ENCODE measurements at regions not wholly inside any gene's neighbourhood (a gene's known extent, or its start where the extent isn't known, plus 50 kb on each side); places are given as distances from the start of the nearest gene placed in this dataset.
A peak's percentile ranks its signal among the peaks of the same experiment; 100 is the strongest.

DNA sequence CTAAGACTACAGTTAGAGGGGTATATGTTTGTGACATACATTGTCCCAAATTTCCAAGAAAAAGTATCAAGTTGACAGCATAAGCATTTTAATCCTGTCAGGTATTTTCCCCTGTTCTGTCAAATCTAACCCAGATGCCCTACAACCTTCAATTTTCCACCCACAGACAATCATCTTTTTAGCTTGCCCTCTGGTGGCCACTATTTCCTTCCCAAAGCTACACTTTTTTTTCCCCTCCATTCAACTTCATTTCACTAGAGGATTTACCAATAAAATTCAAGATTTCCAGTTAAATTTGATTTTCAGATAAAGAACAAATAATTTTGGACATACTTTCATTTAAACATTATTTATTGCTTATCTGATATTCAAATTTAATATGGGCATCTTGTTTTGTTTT is 286.6 kb downstream of the TENT5A start:
- no peaks in the 10 kb centered on the region for H3K9me3 ChIP-seq
- TF ChIP-seq SMC3 (IDR thresholded peaks at IDR 0.05; ENCODE audit: low read depth, low read length) = peak; percentile 52
- TF ChIP-seq, protein P1, sequence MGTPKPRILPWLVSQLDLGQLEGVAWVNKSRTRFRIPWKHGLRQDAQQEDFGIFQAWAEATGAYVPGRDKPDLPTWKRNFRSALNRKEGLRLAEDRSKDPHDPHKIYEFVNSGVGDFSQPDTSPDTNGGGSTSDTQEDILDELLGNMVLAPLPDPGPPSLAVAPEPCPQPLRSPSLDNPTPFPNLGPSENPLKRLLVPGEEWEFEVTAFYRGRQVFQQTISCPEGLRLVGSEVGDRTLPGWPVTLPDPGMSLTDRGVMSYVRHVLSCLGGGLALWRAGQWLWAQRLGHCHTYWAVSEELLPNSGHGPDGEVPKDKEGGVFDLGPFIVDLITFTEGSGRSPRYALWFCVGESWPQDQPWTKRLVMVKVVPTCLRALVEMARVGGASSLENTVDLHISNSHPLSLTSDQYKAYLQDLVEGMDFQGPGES (IDR thresholded peaks at IDR 0.05; ENCODE audit: low read depth, low read length) = no peak
- TF ChIP-seq GATA2 (CRISPR knock-in tag; IDR thresholded peaks at IDR 0.05) = no peak
- TF ChIP-seq RAD21 (IDR thresholded peaks at IDR 0.05; ENCODE audit: low read length) = peak; percentile 62
- TF ChIP-seq GABPA (IDR thresholded peaks at IDR 0.05; ENCODE audit: low read depth) = no peak
- TF ChIP-seq FOSL2 (IDR thresholded peaks at IDR 0.05; ENCODE audit: borderline replicate concordance, low read depth) = no peak
- no peak for TF ChIP-seq FOXM1 (IDR thresholded peaks at IDR 0.05; ENCODE audit: low read depth)
- TF ChIP-seq FOXJ3 (CRISPR knock-in tag; IDR thresholded peaks at IDR 0.05) = no peak
- no peak for TF ChIP-seq POLR2AphosphoS5 (IDR thresholded peaks at IDR 0.05; ENCODE audit: low read depth, low read length)
- TF ChIP-seq, protein P2, sequence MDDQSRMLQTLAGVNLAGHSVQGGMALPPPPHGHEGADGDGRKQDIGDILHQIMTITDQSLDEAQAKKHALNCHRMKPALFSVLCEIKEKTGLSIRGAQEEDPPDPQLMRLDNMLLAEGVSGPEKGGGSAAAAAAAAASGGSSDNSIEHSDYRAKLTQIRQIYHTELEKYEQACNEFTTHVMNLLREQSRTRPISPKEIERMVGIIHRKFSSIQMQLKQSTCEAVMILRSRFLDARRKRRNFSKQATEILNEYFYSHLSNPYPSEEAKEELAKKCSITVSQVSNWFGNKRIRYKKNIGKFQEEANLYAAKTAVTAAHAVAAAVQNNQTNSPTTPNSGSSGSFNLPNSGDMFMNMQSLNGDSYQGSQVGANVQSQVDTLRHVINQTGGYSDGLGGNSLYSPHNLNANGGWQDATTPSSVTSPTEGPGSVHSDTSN (IDR thresholded peaks at IDR 0.05) = no peak
- TF ChIP-seq, protein P3, sequence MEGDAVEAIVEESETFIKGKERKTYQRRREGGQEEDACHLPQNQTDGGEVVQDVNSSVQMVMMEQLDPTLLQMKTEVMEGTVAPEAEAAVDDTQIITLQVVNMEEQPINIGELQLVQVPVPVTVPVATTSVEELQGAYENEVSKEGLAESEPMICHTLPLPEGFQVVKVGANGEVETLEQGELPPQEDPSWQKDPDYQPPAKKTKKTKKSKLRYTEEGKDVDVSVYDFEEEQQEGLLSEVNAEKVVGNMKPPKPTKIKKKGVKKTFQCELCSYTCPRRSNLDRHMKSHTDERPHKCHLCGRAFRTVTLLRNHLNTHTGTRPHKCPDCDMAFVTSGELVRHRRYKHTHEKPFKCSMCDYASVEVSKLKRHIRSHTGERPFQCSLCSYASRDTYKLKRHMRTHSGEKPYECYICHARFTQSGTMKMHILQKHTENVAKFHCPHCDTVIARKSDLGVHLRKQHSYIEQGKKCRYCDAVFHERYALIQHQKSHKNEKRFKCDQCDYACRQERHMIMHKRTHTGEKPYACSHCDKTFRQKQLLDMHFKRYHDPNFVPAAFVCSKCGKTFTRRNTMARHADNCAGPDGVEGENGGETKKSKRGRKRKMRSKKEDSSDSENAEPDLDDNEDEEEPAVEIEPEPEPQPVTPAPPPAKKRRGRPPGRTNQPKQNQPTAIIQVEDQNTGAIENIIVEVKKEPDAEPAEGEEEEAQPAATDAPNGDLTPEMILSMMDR (IDR thresholded peaks at IDR 0.05) = peak; percentile 67
- no peak for TF ChIP-seq ELF1 (IDR thresholded peaks at IDR 0.05)
- ChIA-PET POLR2A (no interaction called here), CTCF (interaction anchor here (0.6 kb wide), 1 partner anchor 22 kb away, joined by 3 read pairs; no protein-coding TSS in a partner anchor)
- no peak overlapping the region for H3K27ac ChIP-seq (ENCODE audit: low read depth in 2 of 2, low read length in 1 of 2)
- no peaks in the 10 kb centered on the region for H3K36me3 ChIP-seq (replicated peaks in 1 of 2; ENCODE audit: control insufficient read depth in 1 of 2, insufficient read depth in 2 of 2, low read length in 1 of 2)
- H3K4me1 ChIP-seq (ENCODE audit: control insufficient read depth in 1 of 2, insufficient read depth in 2 of 2, low read depth in 1 of 2, low read length in 1 of 2) = no peaks in the 10 kb centered on the region
- no peak overlapping the region for H3K4me3 ChIP-seq (ENCODE audit: low read depth in 2 of 2, low read length in 1 of 2)
- H3K79me2 ChIP-seq (ENCODE audit: insufficient read depth) = no peaks in the 10 kb centered on the region
- H3K27me3 ChIP-seq (ENCODE audit: insufficient read depth) = no peaks in the 10 kb centered on the region
- H2AFZ ChIP-seq (ENCODE audit: low read depth) = no peak overlapping the region
- H3K9ac ChIP-seq = no peak overlapping the region
- H4K20me1 ChIP-seq (ENCODE audit: insufficient read depth) = no peaks in the 10 kb centered on the region
- H3K4me2 ChIP-seq = no peak overlapping the region
- H3K9me2 ChIP-seq = no peaks in the 10 kb centered on the region
- no peaks in the 10 kb centered on the region for H3F3A ChIP-seq (replicated peaks; ENCODE audit: insufficient read depth)
- DNase-seq = peak; percentile 3

DNA sequence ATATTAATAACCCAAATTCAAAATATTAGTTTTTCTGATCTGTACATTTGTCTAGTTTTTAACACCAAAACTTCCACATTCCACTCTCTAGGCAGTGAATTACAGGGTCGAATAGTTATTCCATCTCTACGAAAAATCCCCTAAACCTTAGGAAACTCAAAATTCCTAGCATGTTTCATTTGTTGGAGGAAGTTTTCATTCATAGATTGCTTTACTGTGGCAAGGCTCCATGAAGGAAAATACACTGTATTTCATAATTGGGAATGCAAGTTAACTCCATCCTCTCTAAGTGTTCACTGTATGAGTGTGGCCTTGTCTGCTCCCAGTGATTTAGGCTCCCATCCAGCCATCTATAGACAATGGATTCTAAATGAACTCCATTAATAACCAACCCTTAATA is 296.1 kb downstream of the TENT5A start:
- Histone ChIP-seq H3F3A (replicated peaks; ENCODE audit: insufficient read depth) (peaks cover 3% of the 10 kb centered on the region), H3K4me3 (ENCODE audit: low read depth in 2 of 2, low read length in 1 of 2) (no peak overlapping the region), H3K4me2 (no peak overlapping the region), H3K9me3 (no peaks in the 10 kb centered on the region), H3K9ac (no peak overlapping the region), H3K27ac (ENCODE audit: low read depth in 2 of 2, low read length in 1 of 2) (no peak overlapping the region), H2AFZ (ENCODE audit: low read depth) (no peak overlapping the region), H3K79me2 (ENCODE audit: insufficient read depth) (no peaks in the 10 kb centered on the region), H3K36me3 (replicated peaks in 1 of 2; ENCODE audit: control insufficient read depth in 1 of 2, insufficient read depth in 2 of 2, low read length in 1 of 2) (no peaks in the 10 kb centered on the region), H3K9me2 (no peaks in the 10 kb centered on the region), H4K20me1 (ENCODE audit: insufficient read depth) (no peaks in the 10 kb centered on the region), H3K27me3 (ENCODE audit: insufficient read depth) (no peaks in the 10 kb centered on the region), H3K4me1 (ENCODE audit: control insufficient read depth in 1 of 2, insufficient read depth in 2 of 2, low read depth in 1 of 2, low read length in 1 of 2) (no peaks in the 10 kb centered on the region; a peak in 2 of 4 replicates)
- 80% methylated on average over 2 of the region's 2 CpGs for WGBS (ENCODE audit: low lambda C conversion rate)
- DNase-seq = no peak
- ChIA-PET CTCF (interaction anchor here (0.9 kb wide), 1 partner anchor 12 kb away, joined by 3 read pairs; no protein-coding TSS in a partner anchor), POLR2A (no interaction called here)
- TF ChIP-seq RAD21 (IDR thresholded peaks at IDR 0.05; ENCODE audit: low read length) = no peak
- no peak for TF ChIP-seq EP300 (IDR thresholded peaks at IDR 0.05; ENCODE audit: borderline replicate concordance in 1 of 2, low read depth in 1 of 2, low read length in 1 of 2)
- TF ChIP-seq RFX5 (IDR thresholded peaks at IDR 0.05; ENCODE audit: low read length) = no peak
- TF ChIP-seq, protein P4, sequence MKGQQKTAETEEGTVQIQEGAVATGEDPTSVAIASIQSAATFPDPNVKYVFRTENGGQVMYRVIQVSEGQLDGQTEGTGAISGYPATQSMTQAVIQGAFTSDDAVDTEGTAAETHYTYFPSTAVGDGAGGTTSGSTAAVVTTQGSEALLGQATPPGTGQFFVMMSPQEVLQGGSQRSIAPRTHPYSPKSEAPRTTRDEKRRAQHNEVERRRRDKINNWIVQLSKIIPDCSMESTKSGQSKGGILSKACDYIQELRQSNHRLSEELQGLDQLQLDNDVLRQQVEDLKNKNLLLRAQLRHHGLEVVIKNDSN (IDR thresholded peaks at IDR 0.05; ENCODE audit: borderline replicate concordance, low read depth) = no peak
- no peak for TF ChIP-seq MEF2A (IDR thresholded peaks at IDR 0.05; ENCODE audit: borderline replicate concordance, low read depth)
- TF ChIP-seq, protein P5, sequence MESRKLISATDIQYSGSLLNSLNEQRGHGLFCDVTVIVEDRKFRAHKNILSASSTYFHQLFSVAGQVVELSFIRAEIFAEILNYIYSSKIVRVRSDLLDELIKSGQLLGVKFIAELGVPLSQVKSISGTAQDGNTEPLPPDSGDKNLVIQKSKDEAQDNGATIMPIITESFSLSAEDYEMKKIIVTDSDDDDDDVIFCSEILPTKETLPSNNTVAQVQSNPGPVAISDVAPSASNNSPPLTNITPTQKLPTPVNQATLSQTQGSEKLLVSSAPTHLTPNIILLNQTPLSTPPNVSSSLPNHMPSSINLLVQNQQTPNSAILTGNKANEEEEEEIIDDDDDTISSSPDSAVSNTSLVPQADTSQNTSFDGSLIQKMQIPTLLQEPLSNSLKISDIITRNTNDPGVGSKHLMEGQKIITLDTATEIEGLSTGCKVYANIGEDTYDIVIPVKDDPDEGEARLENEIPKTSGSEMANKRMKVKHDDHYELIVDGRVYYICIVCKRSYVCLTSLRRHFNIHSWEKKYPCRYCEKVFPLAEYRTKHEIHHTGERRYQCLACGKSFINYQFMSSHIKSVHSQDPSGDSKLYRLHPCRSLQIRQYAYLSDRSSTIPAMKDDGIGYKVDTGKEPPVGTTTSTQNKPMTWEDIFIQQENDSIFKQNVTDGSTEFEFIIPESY (IDR thresholded peaks at IDR 0.05; ENCODE audit: borderline replicate concordance, low read depth) = no peak
- TF ChIP-seq SMC3 (IDR thresholded peaks at IDR 0.05; ENCODE audit: low read depth, low read length) = no peak
- no peak for TF ChIP-seq RCOR1 (IDR thresholded peaks at IDR 0.05; ENCODE audit: low read length)
- no peak for TF ChIP-seq FOXM1 (IDR thresholded peaks at IDR 0.05; ENCODE audit: low read depth)
- no peak for TF ChIP-seq GATA2 (CRISPR knock-in tag; IDR thresholded peaks at IDR 0.05)
- TF ChIP-seq FOSL2 (IDR thresholded peaks at IDR 0.05; ENCODE audit: borderline replicate concordance, low read depth) = no peak
- TF ChIP-seq RXRA (IDR thresholded peaks at IDR 0.05; ENCODE audit: borderline replicate concordance, low read depth) = no peak
- no peak for TF ChIP-seq SIN3A (IDR thresholded peaks at IDR 0.05; ENCODE audit: borderline replicate concordance, low read depth, low read length)
- TF ChIP-seq, protein P6, sequence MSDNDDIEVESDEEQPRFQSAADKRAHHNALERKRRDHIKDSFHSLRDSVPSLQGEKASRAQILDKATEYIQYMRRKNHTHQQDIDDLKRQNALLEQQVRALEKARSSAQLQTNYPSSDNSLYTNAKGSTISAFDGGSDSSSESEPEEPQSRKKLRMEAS (IDR thresholded peaks at IDR 0.05; ENCODE audit: low read depth) = no peak
- TF ChIP-seq NFIC (IDR thresholded peaks at IDR 0.05; ENCODE audit: borderline replicate concordance) = no peak
